Fibroblast of pulmonary artery (primary cell): ENCODE measurements at regions not wholly inside any gene's neighbourhood (a gene's known extent, or its start where the extent isn't known, plus 50 kb on each side); places are given as distances from the start of the nearest gene placed in this dataset.
"Not testable (repeated sequence)": the region's sequence is repeated elsewhere in the genome, so short reads cannot be mapped to it uniquely, and the experiment has no call there.

Experiments used
- DNase-seq: peaks from one replicate; pipeline ENCODE4 v3.0.0-alpha.2; 2010; ENCODE audit warnings: low read depth
- H3K4me3 ChIP-seq: replicated peaks from 2 replicates; pipeline ENCODE4 v1.5.1; 2011; ENCODE audit warnings: low read depth, mild to moderate bottlenecking, control low read depth, low read length, moderate library complexity
- CTCF ChIP-seq: IDR thresholded peaks from 2 replicates; pipeline ENCODE4 v1.5.1; 2011; ENCODE audit warnings: mild to moderate bottlenecking, control low read depth, low read length, inconsistent platforms; ENCODE audit errors: missing control alignments

GRCh38 chr13:64568748-64569147 lies 2661.4 kb downstream of the PCDH9 start:
- no peak for DNase-seq
- no peak overlapping the region for H3K4me3 ChIP-seq
- TF ChIP-seq CTCF: no peak

GRCh38 chr13:64558031-64558430 lies 2672.1 kb downstream of the PCDH9 start:
- not testable (repeated sequence) for DNase-seq, H3K4me3 ChIP-seq

GRCh38 chr13:64556376-64556775 lies 2673.8 kb downstream of the PCDH9 start:
- no peak for TF ChIP-seq CTCF
- H3K4me3 ChIP-seq: no peak overlapping the region
- DNase-seq: peak; percentile 16

GRCh38 chr13:64553411-64554129 lies 2676.6 kb downstream of the PCDH9 start:
- H3K4me3 ChIP-seq: no peak overlapping the region
- no peak for TF ChIP-seq CTCF
- DNase-seq: peak; percentile 63

- no peak for TF ChIP-seq CTCF
- no peak overlapping the region for H3K4me3 ChIP-seq
- DNase-seq: peak; percentile 82
Observed at GRCh38 chr13:64551755-64552154, 2678.4 kb downstream of the PCDH9 start.

GRCh38 chr13:64546371-64546770 lies 2683.8 kb downstream of the PCDH9 start:
- no peak for DNase-seq
- H3K4me3 ChIP-seq: no peak overlapping the region
- TF ChIP-seq CTCF: no peak

- no peak for DNase-seq
- TF ChIP-seq CTCF: no peak
- H3K4me3 ChIP-seq: no peak overlapping the region
Observed at GRCh38 chr13:64540976-64541375, 2689.2 kb downstream of the PCDH9 start.
